Left ventricle myocardium inferior (tissue), 1 donor: ENCODE measurements at regions not wholly inside any gene's neighbourhood (a gene's known extent, or its start where the extent isn't known, plus 50 kb on each side); places are given as distances from the start of the nearest gene placed in this dataset.

Experiments used
- DNase-seq: peaks from one replicate; pipeline ENCODE4 v3.0.0-alpha.2; 2020
- H3K27ac ChIP-seq: fragments of 200-600 bp; replicated peaks from 2 replicates; pipeline ENCODE4 v1.8.0; 2021
- H3K27me3 ChIP-seq: fragments of 200-600 bp; 2 replicates; pipeline ENCODE4 v1.8.0; 2021; ENCODE audit warnings: low read depth
- H3K36me3 ChIP-seq: fragments of 200-600 bp; 2 replicates; pipeline ENCODE4 v1.8.0; 2021
- H3K4me1 ChIP-seq: fragments of 200-600 bp; 2 replicates; pipeline ENCODE4 v1.8.0; 2021
- H3K4me3 ChIP-seq: fragments of 200-600 bp; 2 replicates; pipeline ENCODE4 v1.8.0; 2021; ENCODE audit warnings: mild to moderate bottlenecking, moderate library complexity
- H3K9me3 ChIP-seq: fragments of 200-600 bp; replicated peaks from 2 replicates; pipeline ENCODE4 v1.8.0; 2021
- intact Hi-C: fragments of 100-400 bp; cut with micrococcal nuclease; formaldehyde crosslinking; loops from one replicate; pipeline ENCODE4 v1.11.0; 2022
- TF ChIP-seq, protein P1 (sequence below): fragments of 200-600 bp; IDR thresholded peaks from 2 replicates; pipeline ENCODE4 v1.8.0; 2021; ENCODE audit warnings: antibody characterized with exemption, mild to moderate bottlenecking, borderline replicate concordance
- donor health status: DM: no; HTN: yes; CAD: no; lungs with severe emphysema.

DNA sequence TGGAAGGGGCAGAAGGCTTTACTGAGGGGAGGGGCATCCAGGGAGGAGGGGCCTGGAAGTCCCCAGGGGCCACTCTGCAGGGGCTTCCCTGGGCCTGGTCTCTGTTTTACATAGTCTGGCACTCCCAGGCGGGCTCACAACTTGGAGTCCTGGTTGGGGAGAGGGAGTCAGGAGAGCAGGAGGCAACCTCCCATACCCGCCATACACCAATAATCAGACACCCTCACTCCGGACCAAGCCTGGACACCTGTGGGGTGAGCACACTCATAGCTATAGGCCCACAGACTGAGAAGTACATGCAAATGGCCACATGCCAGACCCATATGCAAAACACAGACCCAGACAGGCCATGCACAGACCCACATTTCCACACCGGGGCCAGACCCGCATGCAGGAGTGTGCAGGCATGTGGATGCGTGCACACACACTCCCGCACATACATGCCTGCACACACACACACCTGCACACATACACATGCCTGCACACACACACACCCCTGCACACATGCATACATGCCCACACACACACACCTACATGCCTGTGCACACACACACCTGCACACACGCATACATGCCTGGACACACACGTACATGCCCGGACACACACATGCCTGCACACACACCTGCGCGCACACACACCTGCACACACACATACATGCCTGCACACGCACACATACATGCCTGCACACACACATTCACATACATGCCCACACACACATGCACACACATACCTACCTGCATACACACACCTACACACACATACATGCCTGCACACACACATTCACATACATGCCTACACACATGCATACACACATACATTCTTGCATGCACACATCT is 89.5 kb upstream of the RUNX3 start:
- Histone ChIP-seq H3K27me3 (peaks cover 36% of the 10 kb centered on the region), H3K4me1 (peaks cover 15% of the 10 kb centered on the region), H3K36me3 (no peaks in the 10 kb centered on the region), H3K27ac (no peak overlapping the region), H3K9me3 (no peaks in the 10 kb centered on the region), H3K4me3 (no peak overlapping the region)
- TF ChIP-seq, protein P1, sequence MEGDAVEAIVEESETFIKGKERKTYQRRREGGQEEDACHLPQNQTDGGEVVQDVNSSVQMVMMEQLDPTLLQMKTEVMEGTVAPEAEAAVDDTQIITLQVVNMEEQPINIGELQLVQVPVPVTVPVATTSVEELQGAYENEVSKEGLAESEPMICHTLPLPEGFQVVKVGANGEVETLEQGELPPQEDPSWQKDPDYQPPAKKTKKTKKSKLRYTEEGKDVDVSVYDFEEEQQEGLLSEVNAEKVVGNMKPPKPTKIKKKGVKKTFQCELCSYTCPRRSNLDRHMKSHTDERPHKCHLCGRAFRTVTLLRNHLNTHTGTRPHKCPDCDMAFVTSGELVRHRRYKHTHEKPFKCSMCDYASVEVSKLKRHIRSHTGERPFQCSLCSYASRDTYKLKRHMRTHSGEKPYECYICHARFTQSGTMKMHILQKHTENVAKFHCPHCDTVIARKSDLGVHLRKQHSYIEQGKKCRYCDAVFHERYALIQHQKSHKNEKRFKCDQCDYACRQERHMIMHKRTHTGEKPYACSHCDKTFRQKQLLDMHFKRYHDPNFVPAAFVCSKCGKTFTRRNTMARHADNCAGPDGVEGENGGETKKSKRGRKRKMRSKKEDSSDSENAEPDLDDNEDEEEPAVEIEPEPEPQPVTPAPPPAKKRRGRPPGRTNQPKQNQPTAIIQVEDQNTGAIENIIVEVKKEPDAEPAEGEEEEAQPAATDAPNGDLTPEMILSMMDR, result no peak
- intact Hi-C loops, result no loop called here
- DNase-seq, result no peak

DNA sequence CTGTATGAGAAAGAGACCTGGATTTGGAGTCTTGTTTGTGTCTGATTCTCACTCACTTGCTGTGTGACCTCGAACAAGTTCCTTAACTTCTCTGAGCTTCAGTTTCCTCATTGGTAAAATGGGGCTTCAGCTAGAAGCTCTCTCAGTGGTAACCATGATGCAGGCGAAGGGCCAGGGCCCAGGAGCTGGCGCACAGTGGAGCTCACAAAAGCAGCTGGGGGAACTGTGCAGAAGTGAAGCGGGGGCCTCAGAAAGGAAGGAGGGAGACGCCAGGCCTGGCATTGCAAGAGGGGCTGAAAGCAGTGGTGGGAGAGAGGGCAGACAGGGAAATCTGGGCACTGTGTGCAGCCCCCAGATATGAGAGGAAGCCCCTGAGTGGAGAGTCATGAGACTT is 88.9 kb upstream of the RUNX3 start:
- Histone ChIP-seq H3K36me3 (no peaks in the 10 kb centered on the region), H3K4me1 (peaks cover 15% of the 10 kb centered on the region), H3K27ac (no peak overlapping the region), H3K4me3 (no peak overlapping the region), H3K27me3 (peaks cover 40% of the 10 kb centered on the region), H3K9me3 (no peaks in the 10 kb centered on the region)
- intact Hi-C loops, result no loop called here
- no peak for DNase-seq
- TF ChIP-seq, protein P1, result no peak

DNA sequence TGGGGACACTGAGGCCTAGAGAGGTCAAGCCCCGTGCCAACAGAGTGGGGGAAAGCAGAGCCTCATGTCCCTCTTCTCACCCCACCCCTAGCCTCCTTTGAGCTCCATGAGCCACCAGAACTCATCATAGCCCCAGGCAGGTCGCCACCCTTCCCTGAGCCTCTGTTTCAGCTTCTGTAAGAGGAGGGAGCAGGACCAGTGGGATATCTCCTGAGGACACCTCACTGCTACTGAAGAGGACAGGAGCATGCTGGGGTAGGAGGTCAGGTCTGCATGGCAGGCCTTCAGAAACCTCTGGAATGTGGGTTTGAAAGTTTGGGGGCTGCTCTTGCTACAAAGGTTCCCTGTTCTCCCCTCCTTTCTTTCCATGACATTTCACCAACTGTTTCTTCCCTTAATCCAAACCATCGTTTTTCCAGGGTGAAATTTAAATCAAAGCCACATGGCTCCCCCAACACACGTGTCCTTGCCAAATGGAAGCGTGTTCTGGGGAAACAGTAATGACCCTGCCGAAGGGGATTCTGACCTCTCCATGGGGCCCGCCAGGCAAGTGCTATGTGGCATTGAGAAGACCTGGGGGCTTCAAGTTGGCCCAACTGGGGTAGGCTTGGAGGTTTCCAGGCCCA is 88.1 kb upstream of the RUNX3 start:
- H3K9me3 ChIP-seq, result no peaks in the 10 kb centered on the region
- no peak overlapping the region for H3K4me3 ChIP-seq
- H3K4me1 ChIP-seq, result peaks cover 15% of the 10 kb centered on the region
- H3K36me3 ChIP-seq, result no peaks in the 10 kb centered on the region
- intact Hi-C loops, result no loop called here
- no peak for DNase-seq
- peaks cover 48% of the 10 kb centered on the region for H3K27me3 ChIP-seq
- no peak overlapping the region for H3K27ac ChIP-seq
- TF ChIP-seq, protein P1, result no peak

DNA sequence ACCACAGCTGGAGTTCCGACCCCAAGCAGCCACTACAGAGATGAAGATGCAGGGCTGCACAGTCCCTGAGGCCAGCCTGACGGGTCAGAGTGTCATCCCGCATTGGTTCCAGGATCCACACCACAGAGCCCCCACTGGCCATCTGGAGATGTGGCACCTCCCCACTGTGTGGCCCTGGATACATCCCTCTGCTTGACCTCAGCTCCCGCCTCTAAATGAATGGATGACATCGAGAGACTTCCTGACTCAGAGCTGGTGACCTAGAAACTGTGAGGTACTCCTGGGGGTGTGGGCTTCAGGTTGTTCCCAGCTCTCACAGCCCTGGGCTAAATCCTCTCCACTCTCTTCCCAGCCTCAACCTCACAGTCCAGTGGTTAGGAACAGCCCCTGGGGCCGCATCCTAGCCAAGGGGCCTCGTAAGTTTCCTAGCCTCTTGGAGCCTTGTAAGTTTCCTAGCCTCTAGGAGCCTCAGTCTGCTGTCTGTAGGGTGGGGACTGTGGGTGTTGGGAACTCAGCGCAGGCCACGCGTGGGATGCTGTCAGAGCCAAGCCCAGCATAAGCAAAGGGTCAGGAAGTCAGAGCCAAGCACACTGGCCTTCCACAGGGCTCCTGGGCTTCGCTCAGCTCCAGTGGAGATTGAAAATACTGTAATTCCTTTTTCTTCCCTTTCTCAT is 87.5 kb upstream of the RUNX3 start:
- TF ChIP-seq, protein P1, result no peak
- Histone ChIP-seq H3K9me3 (no peaks in the 10 kb centered on the region), H3K27me3 (peaks cover 54% of the 10 kb centered on the region), H3K36me3 (no peaks in the 10 kb centered on the region), H3K4me1 (peaks cover 8% of the 10 kb centered on the region), H3K27ac (no peak overlapping the region), H3K4me3 (no peak overlapping the region)
- intact Hi-C loops, result no loop called here
- no peak for DNase-seq

DNA sequence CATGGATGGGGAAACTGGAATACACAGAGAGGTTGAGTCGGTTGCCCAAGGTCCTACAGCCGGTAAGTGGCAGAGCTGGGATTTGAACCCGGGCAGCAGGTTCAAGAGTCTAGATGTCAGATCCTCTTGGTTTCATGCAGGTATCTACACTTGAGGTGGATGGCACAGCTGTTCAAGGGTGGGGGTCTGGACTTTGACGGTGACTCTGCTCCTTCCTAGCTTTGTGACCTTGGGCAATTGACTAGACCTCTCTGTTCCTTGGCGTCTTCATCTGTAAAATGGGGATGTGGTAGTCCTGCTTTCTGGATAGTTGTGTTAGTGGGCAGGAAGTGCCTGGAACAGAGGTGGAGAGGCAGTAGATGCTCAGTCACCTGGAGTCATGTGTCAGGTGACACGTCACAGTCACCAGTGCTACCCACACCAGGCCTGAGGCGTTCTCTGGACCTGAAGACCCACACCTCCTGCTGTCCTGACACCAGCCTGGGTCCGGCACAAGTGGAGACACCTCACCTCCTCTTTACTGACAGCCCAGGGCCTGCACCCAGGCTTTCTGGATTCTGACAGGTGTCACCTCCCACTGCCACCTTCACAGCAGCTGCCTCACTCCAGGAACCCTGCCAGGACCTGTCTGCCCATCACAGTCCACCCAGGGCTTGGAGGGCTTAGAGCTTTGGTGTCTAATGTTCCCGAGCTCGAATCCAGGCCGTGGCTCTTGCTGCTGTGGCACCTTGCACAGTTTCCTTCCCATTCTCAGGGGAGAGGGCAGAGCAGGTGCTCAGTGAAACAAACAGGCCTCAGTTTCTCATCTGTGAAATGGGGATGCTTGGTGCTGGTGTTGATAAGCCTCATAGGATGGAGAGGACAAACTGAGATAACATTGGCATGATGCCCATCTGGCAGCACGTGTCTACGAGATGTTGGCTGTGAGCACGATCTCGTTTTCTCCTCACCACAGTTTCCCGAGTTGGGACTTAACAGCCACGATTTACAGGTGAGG is 83.2 kb upstream of the RUNX3 start:
- TF ChIP-seq, protein P1, result no peak
- Histone ChIP-seq H3K4me1 (no peaks in the 10 kb centered on the region), H3K27ac (no peak overlapping the region), H3K36me3 (no peaks in the 10 kb centered on the region), H3K27me3 (peaks cover 69% of the 10 kb centered on the region), H3K9me3 (no peaks in the 10 kb centered on the region), H3K4me3 (no peak overlapping the region)
- intact Hi-C loops, result no loop called here
- no peak for DNase-seq
